Skeletal muscle satellite cell (primary cell): ENCODE measurements at regions not wholly inside any gene's neighbourhood (a gene's known extent, or its start where the extent isn't known, plus 50 kb on each side); places are given as distances from the start of the nearest gene placed in this dataset.
"Not testable (repeated sequence)": the region's sequence is repeated elsewhere in the genome, so short reads cannot be mapped to it uniquely, and the experiment has no call there.

Experiments
- H3K27me3 ChIP-seq: 2 replicates; pipeline ENCODE4 v1.7.0; 2013; ENCODE audit warnings: low read length; ENCODE audit not compliant: control insufficient read depth, insufficient read depth
- H3K36me3 ChIP-seq: 2 replicates; pipeline ENCODE4 v1.7.0; 2013; ENCODE audit warnings: mild to moderate bottlenecking, control low read depth, low read length; ENCODE audit not compliant: insufficient read depth
- H3K4me1 ChIP-seq: 2 replicates; pipeline ENCODE4 v1.7.0; 2013; ENCODE audit warnings: low read length; ENCODE audit not compliant: control insufficient read depth, insufficient read depth
- H3K4me2 ChIP-seq: 2 replicates; pipeline ENCODE4 v1.7.0; 2013; ENCODE audit warnings: mild to moderate bottlenecking, low read length
- H3K4me3 ChIP-seq: 2 replicates; pipeline ENCODE4 v1.7.0; 2013; ENCODE audit warnings: low read length
- H3K9ac ChIP-seq: 2 replicates; pipeline ENCODE4 v1.7.0; 2013; ENCODE audit warnings: mild to moderate bottlenecking, low read depth, low read length, moderate library complexity
- H3K9me3 ChIP-seq: replicated peaks from 2 replicates; pipeline ENCODE4 v1.7.0; 2013; ENCODE audit warnings: mild to moderate bottlenecking, control low read depth, low read length

GRCh38 chr21:17085707-17086106, 427.1 kb upstream of the CXADR start:
- no peaks in the 10 kb centered on the region for H3K4me1 ChIP-seq
- no peak overlapping the region for H3K4me2 ChIP-seq
- H3K27me3 ChIP-seq: no peaks in the 10 kb centered on the region
- H3K4me3 ChIP-seq: no peak overlapping the region
- no peaks in the 10 kb centered on the region for H3K36me3 ChIP-seq
- H3K9ac ChIP-seq: no peak overlapping the region
- H3K9me3 ChIP-seq: no peaks in the 10 kb centered on the region

- H3K36me3 ChIP-seq: no peaks in the 10 kb centered on the region
- H3K9me3 ChIP-seq: no peaks in the 10 kb centered on the region
- H3K4me1 ChIP-seq: no peaks in the 10 kb centered on the region
- no peak overlapping the region for H3K4me2 ChIP-seq
- no peak overlapping the region for H3K9ac ChIP-seq
- H3K27me3 ChIP-seq: no peaks in the 10 kb centered on the region
- no peak overlapping the region for H3K4me3 ChIP-seq
Measured at GRCh38 chr21:17088500-17088899, 424.3 kb upstream of the CXADR start.

- H3K4me1 ChIP-seq: no peaks in the 10 kb centered on the region
- no peaks in the 10 kb centered on the region for H3K9me3 ChIP-seq
- no peaks in the 10 kb centered on the region for H3K36me3 ChIP-seq
- no peaks in the 10 kb centered on the region for H3K27me3 ChIP-seq
- no peak overlapping the region for H3K4me2 ChIP-seq
- no peak overlapping the region for H3K9ac ChIP-seq
- H3K4me3 ChIP-seq: no peak overlapping the region
Measured at GRCh38 chr21:17089091-17089491, 423.8 kb upstream of the CXADR start.

- H3K4me2 ChIP-seq: no peak overlapping the region
- no peak overlapping the region for H3K4me3 ChIP-seq
- H3K9ac ChIP-seq: no peak overlapping the region
- H3K9me3 ChIP-seq: no peaks in the 10 kb centered on the region
- H3K36me3 ChIP-seq: no peaks in the 10 kb centered on the region
- no peaks in the 10 kb centered on the region for H3K27me3 ChIP-seq
- H3K4me1 ChIP-seq: no peaks in the 10 kb centered on the region
Measured at GRCh38 chr21:17101696-17102095, 411.1 kb upstream of the CXADR start.

- Histone ChIP-seq H3K4me1 (no peaks in the 10 kb centered on the region), H3K4me2 (no peak overlapping the region), H3K36me3 (no peaks in the 10 kb centered on the region), H3K4me3 (no peak overlapping the region), H3K27me3 (no peaks in the 10 kb centered on the region), H3K9ac (no peak overlapping the region), H3K9me3 (no peaks in the 10 kb centered on the region)
Measured at GRCh38 chr21:17105932-17106331, 406.9 kb upstream of the CXADR start.

- no peaks in the 10 kb centered on the region for H3K36me3 ChIP-seq
- no peak overlapping the region for H3K4me2 ChIP-seq
- no peaks in the 10 kb centered on the region for H3K4me1 ChIP-seq
- H3K4me3 ChIP-seq: no peak overlapping the region
- no peak overlapping the region for H3K9ac ChIP-seq
- no peaks in the 10 kb centered on the region for H3K27me3 ChIP-seq
- no peaks in the 10 kb centered on the region for H3K9me3 ChIP-seq
Measured at GRCh38 chr21:17114045-17114444, 398.8 kb upstream of the CXADR start.

- H3K4me1 ChIP-seq: no peaks in the 10 kb centered on the region
- no peaks in the 10 kb centered on the region for H3K36me3 ChIP-seq
- H3K27me3 ChIP-seq: no peaks in the 10 kb centered on the region
- no peaks in the 10 kb centered on the region for H3K9me3 ChIP-seq
- no peak overlapping the region for H3K9ac ChIP-seq
- H3K4me3 ChIP-seq: no peak overlapping the region
- H3K4me2 ChIP-seq: no peak overlapping the region
Measured at GRCh38 chr21:17118638-17119384, 394.0 kb upstream of the CXADR start.

GRCh38 chr21:17119466-17120297, 393.2 kb upstream of the CXADR start:
- Histone ChIP-seq H3K4me3 (no peak overlapping the region), H3K27me3 (no peaks in the 10 kb centered on the region), H3K4me1 (no peaks in the 10 kb centered on the region), H3K9me3 (no peaks in the 10 kb centered on the region), H3K9ac (no peak overlapping the region), H3K4me2 (no peak overlapping the region), H3K36me3 (no peaks in the 10 kb centered on the region)

- H3K27me3 ChIP-seq, H3K4me2 ChIP-seq, H3K4me1 ChIP-seq, H3K36me3 ChIP-seq, H3K9ac ChIP-seq, H3K4me3 ChIP-seq, H3K9me3 ChIP-seq: not testable (repeated sequence)
Measured at GRCh38 chr21:17127395-17127794, 385.4 kb upstream of the CXADR start.

GRCh38 chr21:17128132-17128531, 384.7 kb upstream of the CXADR start:
- Histone ChIP-seq H3K27me3 (no peaks in the 10 kb centered on the region), H3K4me2 (no peak overlapping the region), H3K4me3 (no peak overlapping the region), H3K9me3 (no peaks in the 10 kb centered on the region), H3K4me1 (no peaks in the 10 kb centered on the region), H3K36me3 (no peaks in the 10 kb centered on the region), H3K9ac (no peak overlapping the region)

- H3K4me2 ChIP-seq, H3K27me3 ChIP-seq, H3K9ac ChIP-seq, H3K36me3 ChIP-seq, H3K4me3 ChIP-seq, H3K4me1 ChIP-seq, H3K9me3 ChIP-seq: not testable (repeated sequence)
Measured at GRCh38 chr21:17139159-17139558, 373.7 kb upstream of the CXADR start.

- Histone ChIP-seq H3K4me1 (no peaks in the 10 kb centered on the region), H3K27me3 (no peaks in the 10 kb centered on the region), H3K36me3 (no peaks in the 10 kb centered on the region), H3K9ac (no peak overlapping the region), H3K4me2 (no peak overlapping the region), H3K9me3 (no peaks in the 10 kb centered on the region), H3K4me3 (no peak overlapping the region)
Measured at GRCh38 chr21:17139696-17140095, 373.1 kb upstream of the CXADR start.
